SK-N-SH (cell line): ENCODE measurements at regions not wholly inside any gene's neighbourhood (a gene's known extent, or its start where the extent isn't known, plus 50 kb on each side); places are given as distances from the start of the nearest gene placed in this dataset.

Experiments used
- GATA2 ChIP-seq: sonication (generic); formaldehyde crosslinking; IDR thresholded peaks from 2 replicates; pipeline ENCODE4 v1.5.0; 2020; ENCODE audit warnings: mild to moderate bottlenecking, missing genetic modification reagents
- JUND ChIP-seq: IDR thresholded peaks from 2 replicates; pipeline ENCODE4 v1.4.0; 2012
- POLR2AphosphoS5 ChIP-seq: IDR thresholded peaks from 2 replicates; pipeline ENCODE4 v1.6.1; 2012; ENCODE audit warnings: low read depth, low read length
- RCOR1 ChIP-seq: fragments of 150-350 bp; IDR thresholded peaks from 2 replicates; pipeline ENCODE4 v1.6.1; 2017; ENCODE audit warnings: antibody characterized with exemption, low read length
- RFX5 ChIP-seq: IDR thresholded peaks from 2 replicates; pipeline ENCODE4 v1.6.1; 2012; ENCODE audit warnings: mild to moderate bottlenecking, improper control_type of control experiment, low read length
- YY1 ChIP-seq: IDR thresholded peaks from 2 replicates; pipeline ENCODE4 v1.4.0; 2012; ENCODE audit warnings: low read depth, mild to moderate bottlenecking
- TF ChIP-seq, protein P1 (sequence below): IDR thresholded peaks from 2 replicates; pipeline ENCODE4 v1.4.0; 2012; ENCODE audit warnings: low read depth
- TF ChIP-seq, protein P2 (sequence below): fragments of 200-600 bp; sonication (generic); IDR thresholded peaks from 2 replicates; pipeline ENCODE4 v1.6.1; 2017; ENCODE audit warnings: antibody characterized with exemption, mild to moderate bottlenecking, moderate library complexity
- TF ChIP-seq, protein P3 (sequence below): IDR thresholded peaks from 2 replicates; pipeline ENCODE4 v1.6.1; 2012; ENCODE audit warnings: mild to moderate bottlenecking, low read depth, low read length, moderate library complexity

DNA sequence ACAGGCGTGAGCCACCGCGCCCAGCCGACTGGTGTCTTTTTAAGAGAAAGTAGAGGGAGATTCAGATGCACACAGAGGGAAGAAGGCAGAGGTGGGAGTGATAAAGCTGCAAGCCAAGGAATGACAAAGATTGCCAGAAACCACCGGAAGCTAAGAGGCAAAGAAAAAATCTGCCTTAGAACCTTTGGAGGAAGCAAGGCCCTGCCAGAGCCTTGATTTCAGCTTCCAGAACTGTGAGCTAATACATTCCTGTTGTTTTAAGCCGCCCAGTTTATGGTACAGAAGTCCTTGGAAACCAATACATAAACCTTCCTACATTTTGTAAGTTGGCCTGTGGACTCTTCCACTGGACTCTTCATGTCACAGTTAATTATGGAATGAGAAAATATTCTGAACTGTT lies 71.7 kb upstream of the SOX21 start:
- TF ChIP-seq RCOR1 (no peak), YY1 (no peak), POLR2AphosphoS5 (no peak), RFX5 (no peak), JUND (no peak), GATA2 (CRISPR knock-in tag) (no peak)
- TF ChIP-seq, protein P1, sequence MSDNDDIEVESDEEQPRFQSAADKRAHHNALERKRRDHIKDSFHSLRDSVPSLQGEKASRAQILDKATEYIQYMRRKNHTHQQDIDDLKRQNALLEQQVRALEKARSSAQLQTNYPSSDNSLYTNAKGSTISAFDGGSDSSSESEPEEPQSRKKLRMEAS = no peak
- TF ChIP-seq, protein P2, sequence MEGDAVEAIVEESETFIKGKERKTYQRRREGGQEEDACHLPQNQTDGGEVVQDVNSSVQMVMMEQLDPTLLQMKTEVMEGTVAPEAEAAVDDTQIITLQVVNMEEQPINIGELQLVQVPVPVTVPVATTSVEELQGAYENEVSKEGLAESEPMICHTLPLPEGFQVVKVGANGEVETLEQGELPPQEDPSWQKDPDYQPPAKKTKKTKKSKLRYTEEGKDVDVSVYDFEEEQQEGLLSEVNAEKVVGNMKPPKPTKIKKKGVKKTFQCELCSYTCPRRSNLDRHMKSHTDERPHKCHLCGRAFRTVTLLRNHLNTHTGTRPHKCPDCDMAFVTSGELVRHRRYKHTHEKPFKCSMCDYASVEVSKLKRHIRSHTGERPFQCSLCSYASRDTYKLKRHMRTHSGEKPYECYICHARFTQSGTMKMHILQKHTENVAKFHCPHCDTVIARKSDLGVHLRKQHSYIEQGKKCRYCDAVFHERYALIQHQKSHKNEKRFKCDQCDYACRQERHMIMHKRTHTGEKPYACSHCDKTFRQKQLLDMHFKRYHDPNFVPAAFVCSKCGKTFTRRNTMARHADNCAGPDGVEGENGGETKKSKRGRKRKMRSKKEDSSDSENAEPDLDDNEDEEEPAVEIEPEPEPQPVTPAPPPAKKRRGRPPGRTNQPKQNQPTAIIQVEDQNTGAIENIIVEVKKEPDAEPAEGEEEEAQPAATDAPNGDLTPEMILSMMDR = no peak
- TF ChIP-seq, protein P3, sequence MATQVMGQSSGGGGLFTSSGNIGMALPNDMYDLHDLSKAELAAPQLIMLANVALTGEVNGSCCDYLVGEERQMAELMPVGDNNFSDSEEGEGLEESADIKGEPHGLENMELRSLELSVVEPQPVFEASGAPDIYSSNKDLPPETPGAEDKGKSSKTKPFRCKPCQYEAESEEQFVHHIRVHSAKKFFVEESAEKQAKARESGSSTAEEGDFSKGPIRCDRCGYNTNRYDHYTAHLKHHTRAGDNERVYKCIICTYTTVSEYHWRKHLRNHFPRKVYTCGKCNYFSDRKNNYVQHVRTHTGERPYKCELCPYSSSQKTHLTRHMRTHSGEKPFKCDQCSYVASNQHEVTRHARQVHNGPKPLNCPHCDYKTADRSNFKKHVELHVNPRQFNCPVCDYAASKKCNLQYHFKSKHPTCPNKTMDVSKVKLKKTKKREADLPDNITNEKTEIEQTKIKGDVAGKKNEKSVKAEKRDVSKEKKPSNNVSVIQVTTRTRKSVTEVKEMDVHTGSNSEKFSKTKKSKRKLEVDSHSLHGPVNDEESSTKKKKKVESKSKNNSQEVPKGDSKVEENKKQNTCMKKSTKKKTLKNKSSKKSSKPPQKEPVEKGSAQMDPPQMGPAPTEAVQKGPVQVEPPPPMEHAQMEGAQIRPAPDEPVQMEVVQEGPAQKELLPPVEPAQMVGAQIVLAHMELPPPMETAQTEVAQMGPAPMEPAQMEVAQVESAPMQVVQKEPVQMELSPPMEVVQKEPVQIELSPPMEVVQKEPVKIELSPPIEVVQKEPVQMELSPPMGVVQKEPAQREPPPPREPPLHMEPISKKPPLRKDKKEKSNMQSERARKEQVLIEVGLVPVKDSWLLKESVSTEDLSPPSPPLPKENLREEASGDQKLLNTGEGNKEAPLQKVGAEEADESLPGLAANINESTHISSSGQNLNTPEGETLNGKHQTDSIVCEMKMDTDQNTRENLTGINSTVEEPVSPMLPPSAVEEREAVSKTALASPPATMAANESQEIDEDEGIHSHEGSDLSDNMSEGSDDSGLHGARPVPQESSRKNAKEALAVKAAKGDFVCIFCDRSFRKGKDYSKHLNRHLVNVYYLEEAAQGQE = no peak
